Stimulated activated CD8-positive, alpha-beta memory T cell treated with anti-CD3 and anti-CD28 coated beads, Interleukin-15, amount 100 ng/mL, for 24 hours (primary cell): ENCODE measurements at regions not wholly inside any gene's neighbourhood (a gene's known extent, or its start where the extent isn't known, plus 50 kb on each side); places are given as distances from the start of the nearest gene placed in this dataset.
"Not testable (repeated sequence)": the region's sequence is repeated elsewhere in the genome, so short reads cannot be mapped to it uniquely, and the experiment has no call there.

Experiments
- DNase-seq: peaks from one replicate; pipeline ENCODE4 v3.0.0-alpha.2; 2020; ENCODE audit warnings: low read depth

- DNase-seq: no peak
Measured at GRCh38 chr2:129008881-129009554, 690.4 kb upstream of the HS6ST1 start.

- no peak for DNase-seq
Measured at GRCh38 chr2:129009555-129010146, 691.0 kb upstream of the HS6ST1 start.

GRCh38 chr2:129010262-129010661, 691.6 kb upstream of the HS6ST1 start:
- DNase-seq: no peak

- no peak for DNase-seq
Measured at GRCh38 chr2:129011466-129012061, 692.9 kb upstream of the HS6ST1 start.

GRCh38 chr2:129014432-129014831, 695.8 kb upstream of the HS6ST1 start:
- DNase-seq: no peak

GRCh38 chr2:129015397-129016285, 697.0 kb upstream of the HS6ST1 start:
- no peak for DNase-seq

- DNase-seq: no peak
Measured at GRCh38 chr2:129016972-129017371, 698.3 kb upstream of the HS6ST1 start.

- no peak for DNase-seq
Measured at GRCh38 chr2:129024796-129025195, 706.1 kb upstream of the HS6ST1 start.

GRCh38 chr2:129035992-129036391, 717.3 kb upstream of the HS6ST1 start:
- DNase-seq: no peak

- DNase-seq: not testable (repeated sequence)
Measured at GRCh38 chr2:129043677-129044076, 725.0 kb upstream of the HS6ST1 start.

GRCh38 chr2:129046475-129046874, 727.8 kb upstream of the HS6ST1 start:
- not testable (repeated sequence) for DNase-seq

- no peak for DNase-seq
Measured at GRCh38 chr2:129050101-129050500, 731.4 kb upstream of the HS6ST1 start.

- DNase-seq: no peak
Measured at GRCh38 chr2:129055242-129055641, 736.6 kb upstream of the HS6ST1 start.

- no peak for DNase-seq
Measured at GRCh38 chr2:129055824-129056223, 737.2 kb upstream of the HS6ST1 start.

- no peak for DNase-seq
Measured at GRCh38 chr2:129056309-129056958, 737.8 kb upstream of the HS6ST1 start.

GRCh38 chr2:129056959-129057317, 738.3 kb upstream of the HS6ST1 start:
- DNase-seq: no peak

- DNase-seq: no peak
Measured at GRCh38 chr2:129058981-129059380, 740.3 kb upstream of the HS6ST1 start.

GRCh38 chr2:129059476-129059875, 740.8 kb upstream of the HS6ST1 start:
- DNase-seq: no peak

GRCh38 chr2:129061069-129061768, 742.6 kb upstream of the HS6ST1 start:
- DNase-seq: no peak

GRCh38 chr2:129061769-129062121, 743.1 kb upstream of the HS6ST1 start:
- no peak for DNase-seq

GRCh38 chr2:129062146-129062912, 743.7 kb upstream of the HS6ST1 start:
- DNase-seq: no peak
